ENCODE measurements at regions not wholly inside any gene's neighbourhood (a gene's known extent, or its start where the extent isn't known, plus 50 kb on each side); places are given as distances from the start of the nearest gene placed in this dataset.
"Not testable (repeated sequence)": the region's sequence is repeated elsewhere in the genome, so short reads cannot be mapped to it uniquely, and the experiment has no call there.

GRCh38 chr14:55980970-55981369 lies 137.2 kb upstream of the PELI2 start:
- no peak for DNase-seq

GRCh38 chr14:55986069-55986468 lies 132.1 kb upstream of the PELI2 start:
- DNase-seq, result no peak

DNA sequence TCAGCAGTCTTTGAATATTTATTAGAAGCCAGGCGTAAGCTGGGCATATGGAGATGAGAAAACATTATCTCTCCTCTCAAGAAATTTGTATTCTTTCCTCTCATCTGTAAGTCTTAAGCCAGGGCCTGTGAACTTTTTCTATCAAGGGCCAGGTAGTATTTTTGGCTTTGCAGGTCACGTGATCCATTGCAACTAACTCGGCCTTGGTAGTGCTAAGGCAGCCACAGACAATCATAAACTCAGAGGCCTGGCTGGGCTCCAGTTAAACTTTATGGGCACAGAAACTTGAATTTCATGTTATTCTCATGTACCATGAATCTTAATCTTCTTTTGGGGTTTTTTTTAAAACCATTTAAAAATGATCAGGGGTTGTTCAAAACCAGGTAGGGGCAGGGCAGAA lies 117.4 kb upstream of the PELI2 start:
- no peak for DNase-seq

DNA sequence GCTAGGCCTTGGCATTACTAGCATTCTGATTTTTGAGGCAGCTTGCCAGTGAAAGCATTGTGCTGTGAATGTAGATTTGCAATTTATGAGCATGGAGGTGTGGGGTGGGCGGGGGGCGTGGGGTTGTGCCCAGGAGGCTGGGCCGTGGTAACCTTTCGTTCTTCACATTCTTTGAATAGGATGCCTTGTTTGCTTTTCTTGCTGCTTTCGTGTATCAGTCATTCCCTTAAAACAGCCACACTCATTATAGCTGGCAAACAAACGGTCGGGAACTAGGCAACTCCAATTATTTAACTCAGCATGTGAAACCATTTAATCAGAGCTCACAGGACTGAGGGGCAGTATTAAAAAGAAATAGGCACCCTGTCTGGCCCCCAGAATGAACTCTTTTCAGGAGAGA lies 115.9 kb upstream of the PELI2 start:
- DNase-seq, result no peak

DNA sequence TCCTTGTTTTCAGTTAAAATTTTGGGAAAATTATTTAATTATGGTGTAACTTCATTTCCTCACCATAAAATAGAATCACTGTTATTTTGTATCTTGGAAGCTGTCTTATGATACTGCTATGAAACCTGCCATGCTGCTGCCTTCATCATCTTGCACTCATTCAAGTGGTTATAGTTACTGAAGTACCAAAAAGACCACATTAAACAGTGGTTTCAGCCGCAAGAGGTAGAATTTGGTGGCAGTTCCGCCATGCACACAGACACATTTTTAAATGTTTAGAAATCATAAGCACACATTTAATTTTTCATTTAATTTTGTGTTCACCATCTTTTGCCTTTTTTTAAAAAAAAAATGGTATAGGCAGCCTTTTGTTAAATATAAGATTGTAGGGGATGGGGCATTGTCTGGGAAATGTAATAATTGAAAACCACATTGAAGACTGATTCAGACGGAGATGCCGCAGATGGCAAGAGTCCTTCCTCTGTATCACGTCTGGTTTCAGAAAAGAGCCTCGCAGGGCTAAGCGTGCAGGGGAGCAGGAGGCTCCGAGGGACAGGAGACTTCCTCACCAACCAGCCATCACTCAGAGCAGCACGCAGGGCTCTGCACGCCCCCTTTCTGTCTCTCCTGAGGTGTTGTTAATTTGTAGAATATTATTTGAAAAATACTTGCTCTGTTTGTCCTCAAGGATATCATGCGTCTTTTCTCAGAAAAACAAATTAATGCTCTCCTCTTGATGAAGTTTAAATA lies 115.2 kb upstream of the PELI2 start:
- DNase-seq, result no peak

- no peak for DNase-seq
These were observed 113.9 kb upstream of the PELI2 start for GRCh38 chr14:56004323-56004722.

DNA sequence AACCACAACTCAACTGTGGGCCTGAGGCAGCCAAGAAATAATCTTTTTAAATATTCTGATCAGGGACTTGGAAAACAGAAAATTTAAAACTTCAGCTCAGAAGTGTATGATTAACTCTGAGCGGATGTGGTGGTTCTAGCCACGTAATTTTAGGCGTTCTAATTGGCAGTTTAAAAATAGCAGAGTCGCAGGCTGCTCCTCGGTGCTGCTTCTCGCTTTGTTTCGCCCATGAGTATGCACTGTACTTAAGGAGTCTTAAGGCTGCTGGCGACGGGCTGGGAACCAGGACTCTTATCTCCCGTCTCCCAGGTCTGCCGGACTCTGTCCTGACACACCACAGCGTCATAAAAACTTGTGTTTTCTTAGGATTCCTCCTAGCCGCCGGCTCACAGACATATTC lies 113.4 kb upstream of the PELI2 start:
- no peak for DNase-seq

DNA sequence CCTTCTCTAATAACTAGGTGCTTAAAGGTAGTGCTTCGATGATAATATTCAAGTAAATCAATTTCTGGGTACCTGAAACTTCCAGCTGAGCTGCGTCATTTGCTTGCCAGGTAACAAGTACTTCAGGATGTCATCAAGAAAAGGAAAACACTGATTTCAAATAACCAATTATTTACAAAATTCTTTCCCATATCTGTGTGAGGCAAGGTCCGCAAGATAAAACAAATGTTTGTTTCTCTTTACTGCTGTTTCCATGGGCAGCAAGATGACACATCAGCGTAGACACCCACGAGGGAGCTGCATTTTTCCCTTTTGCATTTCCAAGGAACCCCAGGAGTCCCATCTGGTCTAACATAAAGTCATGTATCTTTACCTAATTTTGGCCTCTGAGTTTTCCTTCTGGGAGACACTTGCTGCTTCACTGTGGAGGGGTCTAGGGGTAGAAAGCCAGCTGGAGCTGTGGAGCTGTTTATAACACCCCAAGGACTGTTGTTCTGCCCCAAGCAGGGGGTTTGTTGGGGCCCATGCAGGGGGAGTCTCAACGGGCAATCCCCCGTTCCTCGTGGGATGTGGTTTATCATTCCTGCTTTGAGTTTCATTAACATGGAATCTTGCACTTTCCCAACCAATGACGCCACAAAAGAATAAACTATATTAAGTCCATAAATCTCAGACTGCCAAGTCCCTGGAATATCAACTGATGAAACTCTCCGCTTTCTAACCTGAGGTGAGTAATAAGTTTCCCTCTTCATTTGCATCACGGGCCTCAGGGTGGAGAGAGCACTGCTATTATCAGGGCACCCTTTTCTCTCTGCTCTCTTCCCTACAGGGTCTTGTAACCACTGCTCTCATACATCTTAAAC lies 112.8 kb upstream of the PELI2 start:
- no peak for DNase-seq

DNA sequence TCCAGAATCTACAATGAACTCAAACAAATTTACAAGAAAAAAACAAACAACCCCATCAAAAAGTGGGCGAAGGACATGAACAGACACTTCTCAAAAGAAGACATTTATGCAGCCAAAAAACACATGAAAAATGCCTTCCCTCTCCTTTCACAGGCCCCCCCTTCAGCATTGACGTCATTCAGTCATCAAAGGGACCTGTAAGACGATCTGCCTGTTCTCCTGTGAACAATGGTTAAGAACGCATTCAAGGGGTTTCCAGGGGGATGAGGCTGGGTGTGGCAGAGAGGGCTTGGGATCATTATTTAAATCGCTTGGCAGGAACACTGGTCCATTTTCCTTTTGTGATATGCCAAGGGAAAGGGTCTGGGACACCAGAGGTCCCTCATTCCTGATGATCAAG lies 110.7 kb upstream of the PELI2 start:
- not testable (repeated sequence) for DNase-seq

GRCh38 chr14:56008150-56008549 lies 110.1 kb upstream of the PELI2 start:
- DNase-seq, result no peak

- not testable (repeated sequence) for DNase-seq
These were observed 109.5 kb upstream of the PELI2 start for GRCh38 chr14:56008661-56009060.

DNA sequence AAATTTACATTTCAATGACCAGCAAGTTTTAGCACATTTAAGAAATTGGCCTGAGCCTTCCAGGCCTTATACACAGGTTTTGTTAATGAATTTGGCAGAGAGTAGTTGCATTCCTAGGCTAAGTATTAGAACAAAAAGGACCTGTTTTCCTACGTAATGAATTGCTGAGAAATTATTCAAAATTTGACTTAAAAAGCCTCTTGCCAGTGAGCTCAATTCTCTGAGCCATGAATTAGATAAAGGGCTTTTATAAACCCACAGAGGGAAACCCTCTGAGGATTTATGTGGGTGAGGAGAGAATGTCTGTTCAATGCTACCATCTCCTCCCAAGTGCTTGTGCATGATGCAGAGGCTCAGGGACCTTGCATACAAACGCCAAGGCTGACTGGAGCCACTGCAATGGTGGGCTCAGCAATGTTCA lies 94.5 kb upstream of the PELI2 start:
- DNase-seq, result no peak

- DNase-seq, result no peak
These were observed 93.0 kb upstream of the PELI2 start for GRCh38 chr14:56025191-56025590.

GRCh38 chr14:56026506-56026905 lies 91.7 kb upstream of the PELI2 start:
- DNase-seq, result no peak

DNA sequence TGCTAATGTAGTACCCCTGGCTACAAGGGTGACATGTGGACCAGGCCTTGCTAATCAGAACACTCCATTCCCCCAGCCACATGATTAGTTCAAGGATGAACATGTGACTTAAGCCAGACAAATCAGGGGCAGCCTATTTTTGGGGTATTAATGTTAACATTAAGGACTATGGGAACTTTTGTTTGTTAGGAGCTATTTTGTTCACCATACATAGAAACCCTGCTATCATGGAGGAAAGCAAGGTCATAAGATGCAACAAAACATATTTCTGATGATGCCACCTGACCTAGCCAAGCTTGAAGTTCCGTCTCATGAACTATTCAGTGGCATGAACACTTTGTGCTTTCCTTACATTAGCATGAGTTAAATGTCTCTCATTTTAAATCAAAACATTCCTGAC lies 90.8 kb upstream of the PELI2 start:
- DNase-seq, result no peak

DNA sequence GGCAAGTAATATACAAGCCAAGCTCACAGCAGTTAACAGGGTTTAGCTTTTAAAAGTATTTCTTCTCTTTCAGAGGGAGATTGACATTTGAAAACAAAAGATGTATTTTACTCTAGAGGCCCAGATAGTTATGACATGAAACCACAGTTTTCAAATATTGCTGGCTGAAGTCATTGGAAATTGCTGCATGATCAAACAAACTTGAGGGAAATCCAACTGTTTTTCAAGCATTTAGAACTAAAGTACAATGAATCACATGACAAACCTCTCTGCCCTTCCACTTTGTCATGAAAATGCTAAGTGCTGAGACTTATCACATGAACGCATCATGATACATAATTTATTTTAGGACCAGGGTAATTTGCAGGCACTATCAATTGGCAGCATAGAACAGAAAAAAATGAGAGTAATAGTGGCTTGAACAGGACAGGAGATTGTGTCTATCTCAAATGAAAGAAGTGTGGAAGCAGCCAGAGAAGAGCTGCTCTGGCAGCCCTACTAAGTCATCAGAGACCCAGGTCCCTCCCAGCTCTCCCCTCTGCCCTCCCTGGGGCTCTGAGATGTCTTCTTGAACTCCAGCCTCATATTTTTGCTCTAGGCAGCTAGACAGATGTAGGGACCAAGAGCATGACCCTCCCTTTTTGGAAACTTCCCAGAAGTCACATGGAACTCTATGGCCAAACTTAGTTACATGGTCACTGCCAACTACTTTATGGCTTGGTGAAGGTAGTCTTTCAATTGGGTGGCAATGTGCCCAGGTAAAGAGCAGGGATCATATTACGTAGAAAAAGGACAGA lies 90.1 kb upstream of the PELI2 start:
- DNase-seq, result no peak

DNA sequence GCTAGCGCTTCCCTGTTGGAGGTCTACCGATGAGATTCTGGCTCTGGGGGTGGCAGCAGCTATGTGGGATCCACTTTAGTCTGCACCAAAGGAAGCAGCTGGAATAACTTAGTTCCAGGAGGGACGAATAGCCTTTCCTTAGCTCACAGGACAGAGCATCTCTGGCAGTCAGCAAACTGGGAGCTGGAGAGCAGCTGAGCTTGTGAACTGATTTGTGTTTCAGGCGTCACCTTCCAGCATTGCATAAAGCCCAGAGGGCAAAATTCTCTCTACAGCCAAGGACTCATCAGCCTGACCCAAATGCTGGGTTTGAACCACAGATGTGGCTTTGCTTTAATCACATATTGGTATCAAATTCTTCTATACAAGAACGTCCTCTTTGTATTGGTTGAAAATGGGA lies 81.9 kb upstream of the PELI2 start:
- no peak for DNase-seq

DNA sequence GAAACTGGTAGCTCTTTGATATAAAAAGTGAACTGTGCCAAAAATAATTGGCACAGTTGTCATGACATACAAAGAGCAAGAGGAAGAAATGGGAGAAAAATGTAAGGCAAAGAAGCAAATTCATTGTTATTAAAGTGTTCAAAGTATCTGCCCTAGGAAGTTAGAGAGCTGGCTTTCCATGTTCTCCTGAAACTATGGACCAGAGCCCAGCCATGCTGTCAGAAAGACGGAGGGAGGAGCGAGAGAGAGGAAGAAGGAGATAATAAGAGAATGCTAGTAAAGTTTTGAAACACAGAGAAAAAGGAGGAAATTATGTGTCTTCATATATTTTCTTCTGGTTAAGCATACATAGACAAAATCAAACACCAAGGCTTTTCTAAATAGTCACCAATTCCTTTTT lies 78.1 kb upstream of the PELI2 start:
- no peak for DNase-seq

DNA sequence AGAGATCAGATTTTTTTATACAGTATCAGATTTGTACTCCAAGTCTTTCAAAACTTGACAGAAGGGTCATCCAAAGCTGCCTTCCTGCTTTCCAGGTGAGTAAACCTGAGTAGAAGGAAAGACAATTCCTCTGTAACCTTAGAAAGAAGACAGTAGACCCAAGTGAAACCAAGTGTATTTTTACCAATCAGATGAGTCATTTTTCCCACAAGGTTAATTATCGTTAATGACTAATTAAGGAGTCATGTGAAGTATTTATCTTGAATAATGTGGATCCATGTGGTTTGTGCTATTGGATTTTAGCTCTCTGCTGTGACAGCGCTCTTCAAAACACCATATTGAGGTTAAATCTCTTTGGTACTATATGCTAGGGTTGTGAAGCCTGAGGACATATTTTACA lies 74.0 kb upstream of the PELI2 start:
- DNase-seq, result no peak

- no peak for DNase-seq
These were observed 71.7 kb upstream of the PELI2 start for GRCh38 chr14:56046546-56046945.

DNA sequence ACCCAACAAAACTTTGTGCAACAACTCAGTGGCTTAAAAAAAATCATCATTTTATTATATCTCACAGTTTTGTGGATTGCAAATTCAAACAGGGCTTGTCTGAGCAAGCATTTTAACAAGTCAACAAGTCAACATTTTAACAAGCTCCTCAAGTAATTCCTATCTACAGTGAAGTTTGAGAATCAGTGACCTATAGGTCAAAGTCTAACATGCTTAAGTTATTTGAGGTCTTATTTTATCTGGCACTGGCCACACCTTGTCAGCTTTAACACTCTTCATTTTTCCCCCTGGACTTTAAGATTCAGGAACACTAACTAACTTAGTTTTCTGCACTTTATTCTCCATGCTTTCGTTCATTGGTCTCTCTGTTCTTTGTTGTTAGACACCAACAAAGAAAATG lies 71.2 kb upstream of the PELI2 start:
- no peak for DNase-seq

DNA sequence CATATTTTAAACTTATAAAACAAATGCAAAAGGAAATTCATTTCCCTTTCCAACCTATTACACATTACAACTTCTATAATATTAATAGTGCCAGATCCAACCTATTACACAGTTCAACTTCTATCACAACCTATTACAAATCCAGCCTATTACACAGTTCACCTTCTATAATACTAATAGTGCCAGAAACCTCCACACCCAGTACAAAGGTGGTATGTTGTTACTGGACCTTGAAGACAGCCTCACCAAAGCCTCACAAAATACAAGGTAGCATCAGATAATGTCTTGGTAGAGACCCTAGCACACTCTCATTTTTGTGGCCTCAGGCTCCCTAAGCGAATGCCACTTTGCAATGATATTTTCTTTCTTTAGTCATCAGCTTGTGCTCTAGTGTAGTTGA lies 68.7 kb upstream of the PELI2 start:
- DNase-seq, result no peak

DNA sequence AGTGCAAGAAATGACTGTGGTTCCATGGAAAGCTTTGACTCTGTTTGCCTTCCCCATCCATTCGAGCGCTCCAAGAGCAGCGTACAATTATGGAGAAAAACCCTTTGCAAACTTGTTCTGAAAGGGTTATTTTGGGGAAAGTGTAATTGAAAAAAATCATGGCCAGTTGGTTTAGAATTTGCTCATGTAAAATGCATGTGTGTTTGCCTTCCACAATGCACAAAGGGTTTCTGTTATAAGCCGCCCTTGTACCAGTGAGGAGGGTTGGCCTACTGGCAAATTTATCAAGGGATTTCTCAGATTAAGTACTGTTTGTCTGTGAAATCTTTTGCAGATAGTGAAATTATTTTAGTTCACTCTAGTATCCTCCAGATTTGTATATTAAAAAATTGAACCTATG lies 62.7 kb upstream of the PELI2 start:
- DNase-seq, result no peak

DNA sequence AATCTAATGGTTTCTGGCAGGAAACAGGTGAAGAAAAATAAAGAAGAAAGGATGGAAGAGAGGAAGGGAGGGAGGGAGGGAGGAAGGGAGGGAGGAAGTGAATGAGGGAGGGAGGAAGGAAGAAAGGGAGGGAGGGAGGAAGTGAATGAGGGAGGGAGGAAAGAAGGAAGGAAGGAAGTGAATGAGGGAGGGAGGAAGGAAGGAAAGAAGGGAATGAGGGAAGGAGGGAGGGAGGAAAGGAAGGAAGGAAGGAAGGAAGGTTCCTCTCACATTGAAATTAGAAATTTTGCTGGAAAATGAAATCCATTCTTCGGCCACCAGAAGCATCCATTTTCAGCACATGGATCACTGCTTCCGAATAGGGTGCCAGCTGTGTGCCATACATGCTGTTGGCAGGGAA lies 62.2 kb upstream of the PELI2 start:
- DNase-seq, result no peak
